Smooth muscle cell (in vitro differentiated cells): ENCODE measurements at regions not wholly inside any gene's neighbourhood (a gene's known extent, or its start where the extent isn't known, plus 50 kb on each side); places are given as distances from the start of the nearest gene placed in this dataset.

ENCODE experiments used
- DNase-seq: peaks from one replicate; lab custom pipeline; 2025; ENCODE audit not compliant: unreplicated experiment; lab: John Stamatoyannopoulos, UW
- H2AFZ ChIP-seq: fragments of 200-600 bp; sonication (generic); 2 replicates; pipeline ENCODE4 v1.6.0; 2016; ENCODE audit warnings: antibody characterized with exemption, low read depth, mild to moderate bottlenecking
- H3F3A ChIP-seq: fragments of 200-600 bp; sonication (generic); 2 replicates; pipeline ENCODE4 v1.6.0; 2017; ENCODE audit warnings: antibody characterized with exemption, low read depth
- H3K27ac ChIP-seq: fragments of 200-600 bp; sonication (generic); 2 replicates; pipeline ENCODE4 v1.5.1; 2016; ENCODE audit warnings: low read depth, mild to moderate bottlenecking
- H3K27me3 ChIP-seq: fragments of 200-600 bp; sonication (generic); 2 replicates; pipeline ENCODE4 v1.6.1; 2016; ENCODE audit warnings: low read depth, mild to moderate bottlenecking
- H3K36me3 ChIP-seq: fragments of 200-600 bp; sonication (generic); 2 replicates; pipeline ENCODE4 v1.5.1; 2016; ENCODE audit warnings: low read depth
- H3K4me1 ChIP-seq: fragments of 200-600 bp; sonication (generic); 2 replicates; pipeline ENCODE4 v1.5.1; 2016; ENCODE audit warnings: low read depth
- H3K4me2 ChIP-seq: fragments of 200-600 bp; sonication (generic); 2 replicates; pipeline ENCODE4 v1.6.0; 2016; ENCODE audit warnings: mild to moderate bottlenecking
- H3K4me3 ChIP-seq: fragments of 200-600 bp; sonication (generic); 2 replicates; pipeline ENCODE4 v1.5.1; 2016; ENCODE audit warnings: mild to moderate bottlenecking
- H3K79me2 ChIP-seq: fragments of 200-600 bp; sonication (generic); 2 replicates; pipeline ENCODE4 v1.6.0; 2016; ENCODE audit warnings: low read depth, mild to moderate bottlenecking
- H3K9ac ChIP-seq: fragments of 200-600 bp; sonication (generic); 2 replicates; pipeline ENCODE4 v1.6.0; 2016; ENCODE audit warnings: low read depth
- H3K9me3 ChIP-seq: fragments of 200-600 bp; sonication (generic); replicated peaks from 2 replicates; pipeline ENCODE4 v1.5.1; 2016; ENCODE audit warnings: low read depth
- H4K20me1 ChIP-seq: fragments of 200-600 bp; sonication (generic); 2 replicates; pipeline ENCODE4 v1.6.0; 2016; ENCODE audit warnings: low read depth
- WGBS: methylation state at CpG from one replicate; pipeline ENCODE4 v1.1.7; 2016; ENCODE audit warnings: low lambda C conversion rate; 5-methylcytosine and 5-hydroxymethylcytosine counted together
- TF ChIP-seq, protein P1 (sequence below): fragments of 200-600 bp; sonication (generic); IDR thresholded peaks from 2 replicates; pipeline ENCODE4 v1.5.1; 2017; ENCODE audit warnings: borderline replicate concordance, mild to moderate bottlenecking, antibody characterized with exemption; ENCODE audit not compliant: insufficient read depth, poor library complexity, severe bottlenecking

DNA sequence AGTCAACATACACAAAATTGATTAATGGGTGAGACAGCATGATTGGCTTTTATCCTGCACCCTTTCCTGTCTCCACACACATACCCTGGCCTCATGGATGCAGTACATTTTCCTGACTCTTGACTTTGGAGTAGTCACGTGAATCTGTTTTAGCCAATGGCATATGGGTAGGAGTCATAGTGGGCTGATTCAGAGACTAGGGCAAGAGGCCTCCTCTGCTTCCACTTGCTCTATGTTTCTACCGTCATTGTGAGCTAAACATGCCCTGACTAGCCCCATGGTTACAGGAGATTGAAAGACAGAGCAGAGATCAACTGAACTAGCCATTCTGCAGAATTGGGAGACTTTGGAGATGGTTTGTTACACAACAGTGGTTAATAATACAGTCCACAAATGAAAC is 850.0 kb downstream of the DHX35 start:
- WGBS: 73% methylated on average over 2 of the region's 2 CpGs
- Histone ChIP-seq H2AFZ (peak overlapping the region; percentile 19), H3K4me3 (no peak overlapping the region), H3K36me3 (no peaks in the 10 kb centered on the region), H4K20me1 (no peaks in the 10 kb centered on the region), H3K27ac (no peak overlapping the region), H3K9me3 (no peaks in the 10 kb centered on the region), H3F3A (no peaks in the 10 kb centered on the region), H3K9ac (no peak overlapping the region), H3K4me1 (no peaks in the 10 kb centered on the region), H3K4me2 (no peak overlapping the region), H3K27me3 (no peaks in the 10 kb centered on the region), H3K79me2 (no peaks in the 10 kb centered on the region)
- TF ChIP-seq, protein P1, sequence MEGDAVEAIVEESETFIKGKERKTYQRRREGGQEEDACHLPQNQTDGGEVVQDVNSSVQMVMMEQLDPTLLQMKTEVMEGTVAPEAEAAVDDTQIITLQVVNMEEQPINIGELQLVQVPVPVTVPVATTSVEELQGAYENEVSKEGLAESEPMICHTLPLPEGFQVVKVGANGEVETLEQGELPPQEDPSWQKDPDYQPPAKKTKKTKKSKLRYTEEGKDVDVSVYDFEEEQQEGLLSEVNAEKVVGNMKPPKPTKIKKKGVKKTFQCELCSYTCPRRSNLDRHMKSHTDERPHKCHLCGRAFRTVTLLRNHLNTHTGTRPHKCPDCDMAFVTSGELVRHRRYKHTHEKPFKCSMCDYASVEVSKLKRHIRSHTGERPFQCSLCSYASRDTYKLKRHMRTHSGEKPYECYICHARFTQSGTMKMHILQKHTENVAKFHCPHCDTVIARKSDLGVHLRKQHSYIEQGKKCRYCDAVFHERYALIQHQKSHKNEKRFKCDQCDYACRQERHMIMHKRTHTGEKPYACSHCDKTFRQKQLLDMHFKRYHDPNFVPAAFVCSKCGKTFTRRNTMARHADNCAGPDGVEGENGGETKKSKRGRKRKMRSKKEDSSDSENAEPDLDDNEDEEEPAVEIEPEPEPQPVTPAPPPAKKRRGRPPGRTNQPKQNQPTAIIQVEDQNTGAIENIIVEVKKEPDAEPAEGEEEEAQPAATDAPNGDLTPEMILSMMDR: no peak
- DNase-seq: no peak

DNA sequence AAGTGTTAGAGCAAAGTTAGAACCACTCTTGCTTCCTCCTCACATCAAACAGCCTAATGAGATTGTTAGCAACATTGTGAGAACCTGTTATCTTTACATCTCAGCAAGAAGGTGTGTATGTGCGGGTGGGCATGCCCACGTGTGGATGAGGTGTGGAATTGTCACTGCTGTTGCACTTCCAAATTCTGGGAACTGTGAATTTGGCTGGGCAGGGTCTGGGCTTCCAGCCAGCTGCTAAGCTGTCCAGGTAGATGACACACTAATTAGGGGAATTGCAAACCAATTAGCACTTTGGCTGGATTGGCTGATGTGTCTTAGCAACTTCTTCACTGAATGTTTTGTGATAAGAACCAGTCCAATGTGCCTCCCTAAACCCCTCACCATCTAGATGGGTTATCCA is 848.2 kb downstream of the DHX35 start:
- no peak overlapping the region for H3K4me2 ChIP-seq
- H3K27ac ChIP-seq: no peak overlapping the region
- no peaks in the 10 kb centered on the region for H3K27me3 ChIP-seq
- H3K36me3 ChIP-seq: no peaks in the 10 kb centered on the region
- H4K20me1 ChIP-seq: no peaks in the 10 kb centered on the region
- H3K79me2 ChIP-seq: no peaks in the 10 kb centered on the region
- TF ChIP-seq, protein P1: no peak
- H2AFZ ChIP-seq: no peak overlapping the region
- H3K4me1 ChIP-seq: no peaks in the 10 kb centered on the region
- H3K9me3 ChIP-seq: no peaks in the 10 kb centered on the region
- H3K9ac ChIP-seq: no peak overlapping the region
- 89% methylated on average over 2 of the region's 2 CpGs for WGBS
- DNase-seq: no peak
- no peak overlapping the region for H3K4me3 ChIP-seq
- H3F3A ChIP-seq: no peaks in the 10 kb centered on the region

DNA sequence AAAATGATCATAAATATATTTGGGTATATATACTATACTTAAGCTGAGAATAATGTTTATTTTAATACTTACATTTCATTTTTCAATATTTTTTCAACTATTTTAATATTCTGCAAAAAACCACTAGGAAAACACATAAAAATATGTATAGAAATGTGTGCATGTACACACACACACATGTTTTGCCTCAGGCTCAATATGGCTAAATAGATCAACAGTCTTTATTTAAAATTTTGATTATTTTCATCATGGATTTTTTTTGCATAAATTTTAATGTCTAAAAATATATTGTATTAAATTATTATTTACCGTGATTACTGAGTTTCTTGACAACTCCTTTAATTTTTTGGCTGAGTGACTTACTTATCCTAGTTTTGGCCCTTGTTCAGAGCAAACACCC is 846.5 kb downstream of the DHX35 start:
- no peak overlapping the region for H3K4me2 ChIP-seq
- H2AFZ ChIP-seq: no peak overlapping the region
- H3K27me3 ChIP-seq: no peaks in the 10 kb centered on the region
- H3K9me3 ChIP-seq: no peaks in the 10 kb centered on the region
- no peak overlapping the region for H3K9ac ChIP-seq
- no peaks in the 10 kb centered on the region for H3K4me1 ChIP-seq
- WGBS: 94% methylated on average over 1 of the region's 1 CpG
- no peaks in the 10 kb centered on the region for H3K79me2 ChIP-seq
- H3K36me3 ChIP-seq: no peaks in the 10 kb centered on the region
- H4K20me1 ChIP-seq: no peaks in the 10 kb centered on the region
- DNase-seq: no peak
- no peaks in the 10 kb centered on the region for H3F3A ChIP-seq
- TF ChIP-seq, protein P1: no peak
- no peak overlapping the region for H3K4me3 ChIP-seq
- H3K27ac ChIP-seq: no peak overlapping the region

DNA sequence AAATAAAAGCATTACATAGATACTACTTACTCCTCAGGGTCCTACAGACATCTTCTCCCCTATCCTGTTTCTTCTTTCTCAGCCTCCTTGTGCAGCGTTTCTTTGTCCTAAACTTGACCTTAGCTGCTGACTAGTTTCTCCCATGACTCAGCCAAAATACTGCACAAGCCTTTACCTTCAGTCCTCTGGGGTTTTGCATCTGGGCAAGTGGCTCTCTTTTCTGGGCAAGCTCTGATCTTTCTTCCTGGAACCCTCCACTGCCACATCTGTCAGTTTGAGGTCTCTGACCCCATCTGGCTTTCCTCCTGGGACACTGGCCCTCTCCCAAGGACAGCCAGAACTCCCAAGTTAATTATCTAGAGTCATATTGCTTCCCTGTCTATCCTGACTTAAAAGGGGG is 838.4 kb downstream of the DHX35 start:
- peak overlapping the region; percentile 63 for H3K4me2 ChIP-seq
- peak overlapping the region; percentile 20 for H2AFZ ChIP-seq
- no peaks in the 10 kb centered on the region for H3K36me3 ChIP-seq
- H3K4me1 ChIP-seq: peaks cover 6% of the 10 kb centered on the region
- peak overlapping the region; percentile 95 for H3K27ac ChIP-seq
- no peaks in the 10 kb centered on the region for H3K79me2 ChIP-seq
- H3K9me3 ChIP-seq: no peaks in the 10 kb centered on the region
- TF ChIP-seq, protein P1: no peak
- H3K27me3 ChIP-seq: no peaks in the 10 kb centered on the region
- WGBS: 8% methylated on average over 1 of the region's 1 CpG
- peaks cover 11% of the 10 kb centered on the region for H3F3A ChIP-seq
- no peak overlapping the region for H3K4me3 ChIP-seq
- DNase-seq: no peak
- H3K9ac ChIP-seq: peak overlapping the region; percentile 73
- H4K20me1 ChIP-seq: no peaks in the 10 kb centered on the region
